AG09309 (cell line): ENCODE measurements at regions not wholly inside any gene's neighbourhood (a gene's known extent, or its start where the extent isn't known, plus 50 kb on each side); places are given as distances from the start of the nearest gene placed in this dataset.

Source experiments
- DNase-seq: peaks from one replicate; pipeline ENCODE4 v3.0.0-alpha.2; 2010; ENCODE audit warnings: low read depth
- H3K4me3 ChIP-seq: 2 replicates; pipeline ENCODE4 v1.5.1; 2011; ENCODE audit warnings: mild to moderate bottlenecking, low read depth, low read length, moderate library complexity; ENCODE audit not compliant: control insufficient read depth
- CTCF ChIP-seq: IDR thresholded peaks from 2 replicates; pipeline ENCODE4 v1.5.1; 2011; ENCODE audit warnings: mild to moderate bottlenecking, low read depth, low read length, inconsistent platforms; ENCODE audit not compliant: insufficient read depth, control insufficient read depth; ENCODE audit errors: missing control alignments

GRCh38 chr1:220356981-220357850 is 85.0 kb upstream of the RAB3GAP2 start:
- DNase-seq: no peak
- no peak overlapping the region for H3K4me3 ChIP-seq
- TF ChIP-seq CTCF: no peak

GRCh38 chr1:220353229-220354012 is 81.2 kb upstream of the RAB3GAP2 start:
- no peak overlapping the region for H3K4me3 ChIP-seq
- DNase-seq: no peak
- no peak for TF ChIP-seq CTCF

GRCh38 chr1:220348211-220348610 is 76.0 kb upstream of the RAB3GAP2 start:
- H3K4me3 ChIP-seq: no peak overlapping the region
- no peak for DNase-seq
- TF ChIP-seq CTCF: no peak

GRCh38 chr1:220347654-220348175 is 75.5 kb upstream of the RAB3GAP2 start:
- DNase-seq: no peak
- no peak overlapping the region for H3K4me3 ChIP-seq

DNA sequence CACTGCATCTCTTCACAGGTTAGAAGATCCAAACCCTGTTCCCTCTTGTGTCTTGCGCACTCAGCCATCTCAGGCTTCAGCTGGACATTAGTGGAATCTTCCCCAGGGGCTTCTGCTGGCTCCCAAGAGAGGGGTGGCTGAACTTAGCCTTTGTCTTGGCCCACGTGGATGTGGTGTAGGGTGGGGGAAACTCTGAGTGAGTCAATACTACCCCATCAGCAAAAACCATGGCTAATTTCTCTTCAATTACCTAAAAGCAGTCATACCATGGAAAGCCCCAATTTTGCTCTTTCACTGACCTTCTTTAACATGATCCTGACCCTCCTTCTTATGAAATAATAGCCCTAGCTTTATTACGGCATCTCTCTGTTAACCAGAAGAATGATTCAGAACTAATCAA is 72.5 kb upstream of the RAB3GAP2 start:
- no peak overlapping the region for H3K4me3 ChIP-seq
- no peak for TF ChIP-seq CTCF
- no peak for DNase-seq

More at GRCh38 chr1:220347654-220348175, 75.5 kb upstream of the RAB3GAP2 start:
- no peak for TF ChIP-seq CTCF

- TF ChIP-seq CTCF: no peak
- H3K4me3 ChIP-seq: no peak overlapping the region
- no peak for DNase-seq
These were observed 70.6 kb upstream of the RAB3GAP2 start for GRCh38 chr1:220342853-220343252.
